Thyroid gland (tissue), 4 donors: ENCODE measurements at regions not wholly inside any gene's neighbourhood (a gene's known extent, or its start where the extent isn't known, plus 50 kb on each side); places are given as distances from the start of the nearest gene placed in this dataset.

Source experiments
- POLR2A ChIP-seq, 2 donors: fragments of 450-650 bp; IDR thresholded peaks; one replicate each; pipeline ENCODE4 v1.6.1; 2017; ENCODE audit warnings: antibody characterized with exemption in 2 of 2, mild to moderate bottlenecking in 2 of 2, moderate library complexity in 1 of 2
- TF ChIP-seq, protein P1 (sequence below), 6 experiments: fragments of 200-600 bp in 3 of 6; fragments of 450-650 bp in 3 of 6; sonication (generic) in 3 of 6; IDR thresholded peaks; one replicate each; pipeline ENCODE4 v1.5.1; 2016 to 2019; ENCODE audit warnings: antibody characterized with exemption in 6 of 6, mild to moderate bottlenecking in 2 of 6, inconsistent platforms in 1 of 6, moderate library complexity in 1 of 6

DNA sequence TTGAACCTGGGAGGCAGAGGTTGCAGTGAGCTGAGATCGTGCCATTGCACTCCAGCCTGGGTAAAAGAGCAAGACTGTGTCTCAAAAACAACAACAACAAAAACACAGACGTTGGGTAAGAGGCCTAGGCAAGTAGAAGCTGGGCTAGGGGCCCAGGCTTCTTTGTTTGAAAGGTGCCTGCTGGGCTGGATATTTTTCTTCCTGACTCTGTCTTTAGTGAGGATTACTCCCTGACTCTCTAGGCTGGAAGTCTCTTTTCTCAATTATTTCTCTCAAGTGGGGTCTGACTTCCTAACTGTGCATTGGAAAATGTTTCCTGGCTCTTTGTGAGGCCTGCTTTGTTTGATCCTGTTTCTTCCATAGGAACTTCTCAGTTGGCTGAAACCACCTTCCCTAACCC, 76.5 kb upstream of the DTNBP1 start:
- TF ChIP-seq, protein P1, sequence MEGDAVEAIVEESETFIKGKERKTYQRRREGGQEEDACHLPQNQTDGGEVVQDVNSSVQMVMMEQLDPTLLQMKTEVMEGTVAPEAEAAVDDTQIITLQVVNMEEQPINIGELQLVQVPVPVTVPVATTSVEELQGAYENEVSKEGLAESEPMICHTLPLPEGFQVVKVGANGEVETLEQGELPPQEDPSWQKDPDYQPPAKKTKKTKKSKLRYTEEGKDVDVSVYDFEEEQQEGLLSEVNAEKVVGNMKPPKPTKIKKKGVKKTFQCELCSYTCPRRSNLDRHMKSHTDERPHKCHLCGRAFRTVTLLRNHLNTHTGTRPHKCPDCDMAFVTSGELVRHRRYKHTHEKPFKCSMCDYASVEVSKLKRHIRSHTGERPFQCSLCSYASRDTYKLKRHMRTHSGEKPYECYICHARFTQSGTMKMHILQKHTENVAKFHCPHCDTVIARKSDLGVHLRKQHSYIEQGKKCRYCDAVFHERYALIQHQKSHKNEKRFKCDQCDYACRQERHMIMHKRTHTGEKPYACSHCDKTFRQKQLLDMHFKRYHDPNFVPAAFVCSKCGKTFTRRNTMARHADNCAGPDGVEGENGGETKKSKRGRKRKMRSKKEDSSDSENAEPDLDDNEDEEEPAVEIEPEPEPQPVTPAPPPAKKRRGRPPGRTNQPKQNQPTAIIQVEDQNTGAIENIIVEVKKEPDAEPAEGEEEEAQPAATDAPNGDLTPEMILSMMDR (IDR thresholded peaks at IDR 0.05) = no peak
- TF ChIP-seq POLR2A (IDR thresholded peaks at IDR 0.05) = no peak
